Rectal smooth muscle tissue (tissue), 1 donor: ENCODE measurements at regions not wholly inside any gene's neighbourhood (a gene's known extent, or its start where the extent isn't known, plus 50 kb on each side); places are given as distances from the start of the nearest gene placed in this dataset.

Source experiments
- H3K27ac ChIP-seq: one replicate; pipeline ENCODE4 v1.7.0; 2013; ENCODE audit warnings: low read depth, low read length, inconsistent platforms
- H3K27me3 ChIP-seq: one replicate; pipeline ENCODE4 v1.7.0; 2013; ENCODE audit warnings: low read length; ENCODE audit not compliant: control insufficient read depth, insufficient read depth
- H3K36me3 ChIP-seq: one replicate; pipeline ENCODE4 v1.7.0; 2013; ENCODE audit warnings: low read length; ENCODE audit not compliant: control insufficient read depth, insufficient read depth
- H3K4me1 ChIP-seq: one replicate; pipeline ENCODE4 v1.7.0; 2013; ENCODE audit warnings: low read length; ENCODE audit not compliant: control insufficient read depth, insufficient read depth
- H3K4me3 ChIP-seq: one replicate; pipeline ENCODE4 v1.7.0; 2013; ENCODE audit warnings: low read length
- H3K9ac ChIP-seq: one replicate; pipeline ENCODE4 v1.7.0; 2013; ENCODE audit warnings: low read length

DNA sequence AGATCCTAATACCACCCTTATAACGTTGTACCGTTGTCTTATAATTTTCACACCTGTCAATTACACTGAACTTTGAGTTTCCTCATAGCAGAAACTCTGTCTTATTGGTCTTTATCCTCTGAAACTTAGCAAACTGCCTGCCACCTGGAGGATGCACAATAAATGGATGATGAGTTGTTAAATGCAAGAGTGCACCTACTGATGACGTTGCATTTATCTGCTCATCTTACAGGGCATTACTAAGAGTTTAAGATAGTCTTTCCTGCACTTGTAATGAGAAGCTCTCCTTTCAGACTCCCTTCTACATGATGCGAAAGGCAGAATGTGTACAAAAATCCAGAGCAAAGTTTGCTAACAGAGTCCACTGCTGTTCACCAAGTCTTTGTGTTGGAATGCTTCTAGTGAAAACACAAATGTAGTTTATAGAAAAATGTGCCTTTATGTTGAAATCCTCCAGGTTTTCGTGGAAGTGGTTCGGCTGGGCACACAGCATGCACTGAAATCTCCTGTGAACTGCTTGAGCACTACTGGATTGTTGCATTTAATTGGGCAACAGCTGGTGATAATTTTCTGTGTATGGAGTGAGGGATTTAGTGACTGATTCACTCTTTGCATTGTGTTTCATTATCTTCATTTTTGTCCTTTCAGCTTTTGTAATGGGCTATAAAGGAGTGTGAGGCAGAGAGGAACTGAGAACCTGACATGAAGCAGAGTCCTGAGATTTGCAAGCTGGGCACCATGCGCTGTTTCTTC is 665.8 kb upstream of the ID2 start:
- no peak overlapping the region for H3K9ac ChIP-seq
- H3K36me3 ChIP-seq = no peaks in the 10 kb centered on the region
- no peak overlapping the region for H3K4me3 ChIP-seq
- H3K4me1 ChIP-seq = no peaks in the 10 kb centered on the region
- no peaks in the 10 kb centered on the region for H3K27me3 ChIP-seq
- no peak overlapping the region for H3K27ac ChIP-seq

DNA sequence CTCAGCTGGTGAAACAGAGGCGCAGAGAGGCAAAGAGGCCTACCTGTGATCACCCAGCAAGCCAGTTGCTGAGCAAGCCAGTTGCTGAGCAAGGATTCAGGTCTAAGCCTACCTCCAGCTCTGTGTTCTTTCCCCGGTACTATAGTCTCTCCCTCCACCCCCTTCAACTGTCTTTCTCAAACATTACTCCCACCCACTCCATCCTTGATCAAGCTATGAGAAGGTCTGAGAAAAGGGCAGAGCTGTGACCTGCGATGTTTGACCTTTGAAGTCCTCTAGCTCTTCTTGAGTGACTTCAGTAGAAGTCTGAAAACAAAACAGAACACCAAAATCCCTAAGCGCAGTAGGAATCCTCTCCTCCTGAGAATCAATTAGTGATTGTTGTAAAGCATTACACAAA is 665.2 kb upstream of the ID2 start:
- Histone ChIP-seq H3K36me3 (no peaks in the 10 kb centered on the region), H3K9ac (no peak overlapping the region), H3K4me1 (no peaks in the 10 kb centered on the region), H3K4me3 (no peak overlapping the region), H3K27me3 (no peaks in the 10 kb centered on the region), H3K27ac (no peak overlapping the region)

DNA sequence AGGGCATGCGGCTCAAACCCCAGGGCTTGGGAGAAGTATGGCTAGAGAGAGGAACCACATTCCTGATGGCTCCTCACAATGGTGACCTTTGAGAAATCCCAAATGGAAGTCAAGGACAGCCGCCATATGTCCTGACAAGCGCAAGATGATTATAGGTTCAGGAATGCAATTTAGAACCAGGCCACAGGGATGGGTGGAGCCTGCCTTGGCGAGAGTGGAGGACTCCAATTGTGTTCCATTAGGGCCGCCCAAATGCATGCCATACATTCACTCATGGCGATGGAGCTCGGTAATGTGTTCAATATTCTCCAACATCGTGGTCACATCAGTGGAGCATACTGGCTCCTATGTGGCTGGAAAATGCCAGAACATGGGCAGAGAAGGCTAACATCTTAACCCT is 662.9 kb upstream of the ID2 start:
- Histone ChIP-seq H3K36me3 (no peaks in the 10 kb centered on the region), H3K9ac (no peak overlapping the region), H3K4me3 (no peak overlapping the region), H3K27ac (no peak overlapping the region), H3K4me1 (no peaks in the 10 kb centered on the region), H3K27me3 (no peaks in the 10 kb centered on the region)

DNA sequence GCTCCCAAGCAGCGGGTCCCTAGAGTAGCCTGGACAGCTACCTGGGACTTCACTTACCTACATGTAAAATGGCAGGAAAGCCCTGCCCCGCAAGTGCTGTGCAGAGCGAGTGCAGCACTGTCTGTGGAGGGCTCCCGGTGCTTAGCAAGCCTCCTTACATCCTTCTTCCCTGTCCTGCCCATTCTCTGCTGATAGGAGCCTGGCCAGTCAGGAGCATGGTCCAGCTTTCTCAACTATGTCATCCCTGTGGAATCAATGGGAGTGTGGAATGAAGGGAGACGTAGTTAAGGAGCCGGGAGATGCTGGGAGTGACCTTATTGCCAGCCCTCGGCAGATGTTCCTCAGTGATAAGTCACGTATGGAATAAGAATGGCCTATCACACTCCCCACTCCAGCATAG is 661.9 kb upstream of the ID2 start:
- Histone ChIP-seq H3K36me3 (no peaks in the 10 kb centered on the region), H3K27ac (no peak overlapping the region), H3K4me3 (no peak overlapping the region), H3K9ac (no peak overlapping the region), H3K27me3 (no peaks in the 10 kb centered on the region), H3K4me1 (no peaks in the 10 kb centered on the region)

DNA sequence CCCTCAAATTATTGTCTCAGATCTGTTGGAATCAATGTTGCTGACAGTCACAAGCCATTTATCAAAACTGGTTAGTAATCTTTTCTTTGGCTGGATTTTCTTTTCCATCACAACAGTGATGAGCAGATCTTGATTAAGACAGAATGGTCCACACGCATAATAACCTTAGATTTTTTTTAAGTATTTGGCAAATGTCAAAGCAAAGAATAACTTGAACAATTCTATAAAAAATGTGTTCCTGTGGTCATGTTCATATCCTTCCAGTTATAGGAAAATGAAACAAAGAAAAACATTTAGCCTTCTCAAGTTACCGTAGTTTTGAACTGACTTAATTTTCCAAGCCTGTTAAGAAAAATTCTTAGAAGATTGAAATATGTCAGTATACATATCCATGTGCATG is 659.9 kb upstream of the ID2 start:
- Histone ChIP-seq H3K27me3 (no peaks in the 10 kb centered on the region), H3K9ac (no peak overlapping the region), H3K4me1 (no peaks in the 10 kb centered on the region), H3K36me3 (no peaks in the 10 kb centered on the region), H3K4me3 (no peak overlapping the region), H3K27ac (no peak overlapping the region)

DNA sequence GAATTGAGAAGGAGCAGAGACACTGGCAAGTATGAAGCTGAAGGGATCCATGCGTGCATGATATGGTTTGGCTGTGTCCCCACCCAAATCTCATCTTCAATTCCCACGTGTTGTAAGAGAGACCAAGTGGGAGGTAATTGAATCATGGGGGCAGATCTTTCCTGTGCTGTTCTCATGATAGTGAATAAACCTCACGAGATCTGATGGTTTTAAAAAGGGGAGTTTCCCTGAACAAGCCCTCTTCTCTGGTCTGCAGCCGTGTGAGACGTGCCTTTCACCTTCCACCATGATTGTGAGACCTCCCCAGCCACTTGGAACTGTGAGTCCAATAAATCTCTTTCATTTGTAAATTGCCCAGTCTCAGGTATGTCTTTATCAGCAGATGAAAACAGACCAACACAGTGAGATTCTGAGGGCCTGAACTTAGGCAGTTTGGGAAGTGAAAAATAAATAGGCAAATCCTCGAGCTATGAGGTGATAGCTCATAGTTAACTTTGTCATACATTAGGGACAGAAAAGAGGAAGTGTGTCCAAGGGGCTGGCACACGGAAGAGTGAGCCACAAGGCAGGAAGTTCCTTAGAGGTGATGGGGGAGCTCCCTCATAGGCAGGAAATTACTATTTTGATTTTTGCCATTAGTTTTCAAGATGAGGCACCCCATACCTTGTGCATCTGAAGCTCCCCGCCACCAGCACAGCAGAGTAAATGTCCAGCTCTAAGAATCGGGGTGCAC is 658.8 kb upstream of the ID2 start:
- no peaks in the 10 kb centered on the region for H3K4me1 ChIP-seq
- no peak overlapping the region for H3K27ac ChIP-seq
- no peaks in the 10 kb centered on the region for H3K36me3 ChIP-seq
- no peaks in the 10 kb centered on the region for H3K27me3 ChIP-seq
- no peak overlapping the region for H3K9ac ChIP-seq
- H3K4me3 ChIP-seq = no peak overlapping the region

DNA sequence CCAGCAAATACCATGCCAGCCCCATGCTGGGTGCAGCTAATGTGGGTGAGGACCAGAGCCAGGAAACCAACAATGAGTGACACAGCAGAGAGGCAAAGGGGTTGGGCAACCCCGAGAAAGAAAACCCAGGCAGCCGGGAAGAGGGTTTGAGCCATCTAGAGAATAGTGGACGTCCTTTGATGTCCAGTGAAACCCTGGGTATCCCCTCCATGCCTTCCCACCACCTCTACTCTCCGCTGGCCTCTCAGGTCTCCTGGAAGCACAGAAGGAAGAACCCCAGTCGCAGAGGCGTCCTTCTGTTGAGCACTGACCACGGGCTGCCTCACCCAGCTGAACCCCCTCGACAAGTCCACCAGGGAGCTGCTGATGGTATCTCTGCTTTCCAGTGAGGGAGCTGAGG is 657.4 kb upstream of the ID2 start:
- H3K4me1 ChIP-seq = no peaks in the 10 kb centered on the region
- H3K27me3 ChIP-seq = no peaks in the 10 kb centered on the region
- H3K27ac ChIP-seq = no peak overlapping the region
- no peak overlapping the region for H3K4me3 ChIP-seq
- no peak overlapping the region for H3K9ac ChIP-seq
- no peaks in the 10 kb centered on the region for H3K36me3 ChIP-seq

DNA sequence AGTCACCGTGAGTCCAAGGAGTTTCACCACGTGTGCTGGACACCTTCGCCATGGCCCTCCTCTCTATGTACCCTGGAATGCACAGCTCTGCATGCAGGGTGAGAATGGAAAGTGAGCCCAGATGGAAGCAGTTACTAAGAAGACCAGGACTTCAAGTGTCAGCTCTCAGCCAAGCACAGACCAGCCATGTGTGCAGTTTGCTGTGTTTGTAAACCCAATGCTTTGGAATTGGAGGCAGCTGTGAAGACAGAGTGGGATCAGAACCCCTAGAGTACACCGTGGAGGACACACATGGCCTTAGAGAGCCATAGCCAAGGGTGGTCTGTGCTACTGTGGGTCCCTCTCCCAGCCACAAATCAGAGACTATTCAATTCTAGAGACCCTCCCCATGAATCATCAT is 655.5 kb upstream of the ID2 start:
- Histone ChIP-seq H3K4me1 (peaks cover 9% of the 10 kb centered on the region), H3K4me3 (no peak overlapping the region), H3K9ac (no peak overlapping the region), H3K27ac (no peak overlapping the region), H3K36me3 (no peaks in the 10 kb centered on the region), H3K27me3 (no peaks in the 10 kb centered on the region)

DNA sequence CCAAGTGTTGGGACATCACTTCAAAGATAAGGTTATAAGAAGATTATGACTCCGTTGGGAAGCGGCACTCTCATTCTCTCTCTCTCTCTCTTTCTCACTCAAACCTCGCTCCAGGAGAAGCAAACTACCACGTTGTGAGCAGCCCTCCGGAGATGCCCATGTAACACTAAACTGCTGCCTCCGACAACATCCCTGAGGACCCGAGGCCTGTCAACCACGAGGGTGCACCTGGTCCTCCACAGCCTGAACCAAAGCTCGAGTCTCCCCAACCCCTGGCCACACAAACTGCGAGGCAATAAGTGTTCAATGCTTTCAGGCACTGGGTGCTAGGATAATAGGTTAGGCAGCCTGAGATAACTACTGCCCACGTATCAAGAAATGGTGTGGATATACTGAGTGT is 654.5 kb upstream of the ID2 start:
- H3K27ac ChIP-seq = no peak overlapping the region
- H3K36me3 ChIP-seq = no peaks in the 10 kb centered on the region
- H3K9ac ChIP-seq = no peak overlapping the region
- H3K27me3 ChIP-seq = no peaks in the 10 kb centered on the region
- peaks cover 10% of the 10 kb centered on the region for H3K4me1 ChIP-seq
- no peak overlapping the region for H3K4me3 ChIP-seq

DNA sequence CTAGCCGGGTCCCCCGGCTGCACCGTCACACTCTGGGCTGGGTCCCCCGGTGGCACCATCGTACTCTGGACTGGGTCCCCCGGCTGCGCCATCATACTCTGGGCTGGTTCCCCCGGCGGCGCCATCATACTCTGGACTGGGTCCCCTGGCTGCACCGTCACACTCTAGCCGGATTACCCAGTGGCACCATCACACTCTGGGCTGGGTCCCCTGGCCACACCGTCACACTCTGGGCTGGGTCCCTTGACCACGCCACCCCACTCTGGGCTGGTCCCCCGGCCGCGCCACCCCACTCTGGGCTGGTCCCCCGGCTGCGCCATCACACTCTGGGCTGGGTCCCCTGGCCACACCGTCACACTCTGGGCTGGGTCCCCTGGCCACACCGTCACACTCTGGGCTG is 653.8 kb upstream of the ID2 start:
- H3K27ac ChIP-seq = no peak overlapping the region
- no peaks in the 10 kb centered on the region for H3K36me3 ChIP-seq
- H3K4me1 ChIP-seq = peaks cover 10% of the 10 kb centered on the region
- no peak overlapping the region for H3K9ac ChIP-seq
- no peak overlapping the region for H3K4me3 ChIP-seq
- H3K27me3 ChIP-seq = no peaks in the 10 kb centered on the region

DNA sequence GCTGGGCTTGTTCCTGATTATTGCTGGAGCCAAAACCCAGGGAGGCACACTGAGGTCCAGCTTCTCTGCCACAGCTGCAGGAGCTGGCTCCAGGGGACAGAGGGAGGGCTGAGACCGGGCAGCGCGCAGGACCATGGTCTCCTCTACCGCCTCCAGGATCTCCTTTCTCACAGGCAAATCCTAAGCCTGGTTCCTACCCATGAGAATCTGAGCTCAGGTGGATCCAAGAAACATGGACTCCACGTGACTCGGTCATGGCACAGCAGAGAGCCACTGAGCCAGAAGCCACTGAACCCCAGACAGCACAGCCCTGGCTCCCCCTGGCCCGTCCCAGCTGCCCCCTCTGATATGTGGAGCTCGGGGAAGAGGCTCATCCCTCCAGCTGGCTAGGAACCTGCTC is 653.4 kb upstream of the ID2 start:
- H3K27ac ChIP-seq = no peak overlapping the region
- H3K4me1 ChIP-seq = peaks cover 10% of the 10 kb centered on the region
- no peak overlapping the region for H3K4me3 ChIP-seq
- no peaks in the 10 kb centered on the region for H3K27me3 ChIP-seq
- no peaks in the 10 kb centered on the region for H3K36me3 ChIP-seq
- no peak overlapping the region for H3K9ac ChIP-seq

DNA sequence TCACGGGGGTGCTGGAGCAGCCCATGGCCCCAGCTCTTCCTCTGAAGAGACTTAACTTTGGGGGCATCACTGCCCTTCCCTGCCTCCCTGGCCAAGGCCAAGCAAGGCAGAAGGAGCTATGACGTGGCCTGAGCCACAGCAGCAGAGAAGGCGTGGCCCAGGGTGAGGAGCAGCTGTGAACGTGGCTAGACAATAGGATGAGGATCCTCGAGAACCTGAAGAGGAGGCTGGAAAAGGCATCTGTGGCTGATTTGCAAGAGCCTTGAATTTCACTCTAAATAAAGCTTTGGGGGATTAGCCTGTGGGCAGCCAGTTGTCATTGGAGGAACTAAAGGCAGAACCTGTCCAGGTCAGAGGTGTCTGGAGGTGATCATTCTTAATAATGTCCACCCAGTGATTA is 652.9 kb upstream of the ID2 start:
- H3K36me3 ChIP-seq = no peaks in the 10 kb centered on the region
- no peaks in the 10 kb centered on the region for H3K27me3 ChIP-seq
- no peak overlapping the region for H3K4me3 ChIP-seq
- no peak overlapping the region for H3K27ac ChIP-seq
- H3K9ac ChIP-seq = no peak overlapping the region
- H3K4me1 ChIP-seq = peaks cover 10% of the 10 kb centered on the region
